H1 (cell line): ENCODE measurements at regions not wholly inside any gene's neighbourhood (a gene's known extent, or its start where the extent isn't known, plus 50 kb on each side); places are given as distances from the start of the nearest gene placed in this dataset.

Source experiments
- CTCF ChIA-PET: fragments of 300-600 bp; sonication (Branson Sonifier 250); formaldehyde crosslinking; loops from one replicate; lab custom pipeline; 2021; ENCODE audit not compliant: partially characterized antibody; lab: Charles Lee
- POLR2A ChIA-PET: fragments of 300-600 bp; sonication (Branson Sonifier 250); formaldehyde crosslinking; loops from one replicate; lab custom pipeline; 2021; ENCODE audit warnings: inconsistent platforms; ENCODE audit not compliant: partially characterized antibody; lab: Charles Lee
- DNase-seq, 2 experiments: peaks; one replicate each; pipeline versions ENCODE4 v3.0.0 to v3.0.0-alpha.2; 2010 to 2022; ENCODE audit warnings: low spot score in 2 of 2, low read depth in 1 of 2, mixed read lengths in 1 of 2
- FAIRE-seq: peaks from 2 replicates; lab custom pipeline; 2011; peaks lifted over from hg19 to GRCh38; lab: Jason Lieb, UNC
- H2AFZ ChIP-seq: 2 replicates; pipeline ENCODE4 v1.8.1; 2012; ENCODE audit warnings: low read length, inconsistent platforms
- H2AK5ac ChIP-seq: 2 replicates; pipeline ENCODE4 v1.6.1; 2013; ENCODE audit warnings: low read depth, low read length
- H2BK120ac ChIP-seq: replicated peaks from 2 replicates; pipeline ENCODE3; 2013; ENCODE audit warnings: low read depth, low read length, inconsistent platforms
- H2BK12ac ChIP-seq: 2 replicates; pipeline ENCODE4 v1.6.1; 2013; ENCODE audit warnings: low read depth, low read length
- H2BK15ac ChIP-seq: 2 replicates; pipeline ENCODE4 v1.6.1; 2013; ENCODE audit warnings: low read length
- H2BK20ac ChIP-seq: 2 replicates; pipeline ENCODE4 v1.6.1; 2013; ENCODE audit warnings: low read length
- H2BK5ac ChIP-seq: 2 replicates; pipeline ENCODE4 v1.6.1; 2013; ENCODE audit warnings: low read depth, low read length
- H3K14ac ChIP-seq: 2 replicates; pipeline ENCODE4 v1.6.1; 2013; ENCODE audit warnings: inconsistent platforms; ENCODE audit not compliant: insufficient read length
- H3K18ac ChIP-seq: 2 replicates; pipeline ENCODE4 v1.6.1; 2013; ENCODE audit warnings: low read length; ENCODE audit errors: extremely low read depth
- H3K23ac ChIP-seq: 2 replicates; pipeline ENCODE4 v1.6.1; 2013; ENCODE audit warnings: inconsistent platforms; ENCODE audit not compliant: insufficient read length
- H3K23me2 ChIP-seq: 2 replicates; pipeline ENCODE4 v1.6.1; 2013; ENCODE audit warnings: low read depth, low read length
- H3K27ac ChIP-seq: 2 replicates; pipeline ENCODE4 v1.6.1; 2011; ENCODE audit warnings: low read depth, low read length, inconsistent platforms
- H3K27me3 ChIP-seq, 4 experiments: replicated peaks in 1 of 4; 1 replicate in 1 of 4; 2 replicates in 3 of 4; pipeline versions ENCODE4 v1.6.1 to v1.8.1; 2011 to 2013; ENCODE audit warnings: low read length in 3 of 4, mild to moderate bottlenecking in 3 of 4, inconsistent platforms in 2 of 4, mixed read lengths in 2 of 4, moderate library complexity in 1 of 4; ENCODE audit not compliant: control insufficient read depth in 3 of 4, insufficient read depth in 3 of 4; ENCODE audit errors: extremely low read depth in 1 of 4
- H3K36me3 ChIP-seq, 4 experiments: 2 replicates each; pipeline versions ENCODE4 v1.6.1 to v1.8.1; 2011 to 2013; ENCODE audit warnings: mild to moderate bottlenecking in 4 of 4, low read length in 3 of 4, moderate library complexity in 2 of 4, control low read depth in 1 of 4, inconsistent platforms in 1 of 4; ENCODE audit not compliant: insufficient read depth in 4 of 4, control insufficient read depth in 2 of 4
- H3K4ac ChIP-seq: replicated peaks from 2 replicates; pipeline ENCODE3; 2013; ENCODE audit warnings: low read length, low read depth, mixed read lengths, inconsistent platforms; ENCODE audit not compliant: insufficient read length
- H3K4me1 ChIP-seq, 4 experiments: replicated peaks in 1 of 4; 1 replicate in 1 of 4; 2 replicates in 3 of 4; pipeline versions ENCODE4 v1.6.1 to v1.8.1; 2011 to 2013; ENCODE audit warnings: low read length in 3 of 4, inconsistent platforms in 2 of 4, mixed read lengths in 1 of 4; ENCODE audit not compliant: insufficient read depth in 4 of 4, control insufficient read depth in 3 of 4
- H3K4me2 ChIP-seq, 2 experiments: 2 replicates each; pipeline versions ENCODE4 v1.6.1 to v1.8.1; 2011 to 2013; ENCODE audit warnings: low read depth in 2 of 2, low read length in 2 of 2, control low read depth in 1 of 2, inconsistent platforms in 1 of 2, mild to moderate bottlenecking in 1 of 2; ENCODE audit not compliant: insufficient read depth in 1 of 2
- H3K4me3 ChIP-seq, 4 experiments: fragments of 200-600, 300-600 bp in 1 of 4; sonication (generic), shearing (Covaris generic), sonication (Bioruptor Twin) in 1 of 4; 2 replicates each; pipeline versions ENCODE4 v1.5.1 to v1.8.1; 2011 to 2016; ENCODE audit warnings: low read length in 4 of 4, low read depth in 3 of 4, control low read depth in 2 of 4, inconsistent platforms in 2 of 4, mild to moderate bottlenecking in 2 of 4, mixed read lengths in 1 of 4, moderate library complexity in 1 of 4; ENCODE audit not compliant: insufficient read depth in 2 of 4; ENCODE audit errors: extremely low read depth in 1 of 4
- H3K56ac ChIP-seq: replicated peaks from 2 replicates; pipeline ENCODE3; 2013; ENCODE audit warnings: low read depth, mild to moderate bottlenecking, mixed read lengths, low read length, inconsistent platforms; ENCODE audit not compliant: insufficient read length
- H3K79me1 ChIP-seq: 2 replicates; pipeline ENCODE4 v1.6.1; 2013; ENCODE audit warnings: low read depth, low read length, control low read depth
- H3K79me2 ChIP-seq, 2 experiments: 2 replicates each; pipeline versions ENCODE4 v1.6.1 to v1.8.1; 2012 to 2013; ENCODE audit warnings: low read length in 2 of 2, mild to moderate bottlenecking in 2 of 2, inconsistent platforms in 1 of 2; ENCODE audit not compliant: insufficient read depth in 2 of 2, control insufficient read depth in 1 of 2
- H3K9ac ChIP-seq, 4 experiments: replicated peaks in 1 of 4; 1 replicate in 1 of 4; 2 replicates in 3 of 4; pipeline versions ENCODE4 v1.6.1 to v1.8.1; 2011 to 2013; ENCODE audit warnings: low read depth in 3 of 4, low read length in 3 of 4, control low read depth in 2 of 4, mild to moderate bottlenecking in 2 of 4, moderate library complexity in 2 of 4, inconsistent platforms in 1 of 4; ENCODE audit errors: extremely low read depth in 1 of 4
- H3K9me3 ChIP-seq, 2 experiments: 2 replicates each; pipeline versions ENCODE4 v1.6.1 to v1.8.1; 2012 to 2013; ENCODE audit warnings: mild to moderate bottlenecking in 2 of 2, moderate library complexity in 2 of 2, control low read depth in 1 of 2, inconsistent platforms in 1 of 2, low read depth in 1 of 2, low read length in 1 of 2, mixed read lengths in 1 of 2; ENCODE audit not compliant: insufficient read depth in 2 of 2
- H4K20me1 ChIP-seq, 2 experiments: replicated peaks in 1 of 2; 2 replicates each; pipeline versions ENCODE3 to v1.8.1; 2011 to 2013; ENCODE audit warnings: inconsistent platforms in 2 of 2, low read length in 2 of 2, mild to moderate bottlenecking in 1 of 2; ENCODE audit not compliant: insufficient read depth in 2 of 2, control insufficient read depth in 1 of 2
- H4K5ac ChIP-seq: 2 replicates; pipeline ENCODE4 v1.6.1; 2013; ENCODE audit warnings: low read length, low read depth, mixed read lengths, inconsistent platforms; ENCODE audit not compliant: insufficient read length
- H4K8ac ChIP-seq: 2 replicates; pipeline ENCODE4 v1.8.0; 2013; ENCODE audit warnings: mild to moderate bottlenecking, moderate library complexity, low read length, inconsistent platforms; ENCODE audit not compliant: insufficient read depth; ENCODE audit errors: extremely low read depth
- H4K91ac ChIP-seq: replicated peaks from 2 replicates; pipeline ENCODE3; 2013; ENCODE audit warnings: low read length, mixed read lengths, inconsistent platforms; ENCODE audit not compliant: insufficient read length
- FOSL1 ChIP-seq: IDR thresholded peaks from 2 replicates; pipeline ENCODE4 v1.6.1; 2011; ENCODE audit warnings: mild to moderate bottlenecking, low read depth, low read length, moderate library complexity; ENCODE audit not compliant: insufficient read depth
- POU5F1 ChIP-seq: IDR thresholded peaks from 2 replicates; pipeline ENCODE4 v1.6.1; 2011; ENCODE audit warnings: low read depth, mild to moderate bottlenecking, low read length, moderate library complexity
- RXRA ChIP-seq: IDR thresholded peaks from 2 replicates; pipeline ENCODE4 v1.6.1; 2011; ENCODE audit warnings: low read depth, mild to moderate bottlenecking, low read length, moderate library complexity; ENCODE audit not compliant: insufficient read depth
- TAF1 ChIP-seq: IDR thresholded peaks from 2 replicates; pipeline ENCODE4 v1.6.1; 2011; ENCODE audit warnings: mild to moderate bottlenecking, low read depth, low read length
- TCF12 ChIP-seq: IDR thresholded peaks from 2 replicates; pipeline ENCODE4 v1.6.1; 2011; ENCODE audit warnings: low read depth, mild to moderate bottlenecking, low read length
- USF2 ChIP-seq: IDR thresholded peaks from 2 replicates; pipeline ENCODE4 v1.6.1; 2011; ENCODE audit warnings: low read length, improper control_type of control experiment
- WGBS, 2 experiments: shearing (Covaris generic) in 1 of 2; methylation state at CpG; one replicate each; pipeline versions ENCODE4 v1.1.6 to v1.1.7; 2013 to 2015; ENCODE audit warnings: low lambda C conversion rate in 2 of 2, mixed read lengths in 2 of 2, inconsistent platforms in 1 of 2, low coverage in 1 of 2, missing lambda C conversion rate in 1 of 2; ENCODE audit not compliant: insufficient replicate concordance in 2 of 2, insufficient coverage in 1 of 2, insufficient read length in 1 of 2; ENCODE audit errors: extremely low coverage in 1 of 2, missing lambda C conversion rate in 1 of 2; 5-methylcytosine and 5-hydroxymethylcytosine counted together

- no peak overlapping the region for H3K9ac ChIP-seq
- no peak overlapping the region for H2AFZ ChIP-seq
- H3K18ac ChIP-seq = no peak overlapping the region
- ChIA-PET CTCF (interaction anchor here (0.6 to 2.3 kb wide), 5 partner anchors 11 to 914 kb away, joined by 3 to 11 read pairs (median 3); no protein-coding TSS in a partner anchor), POLR2A (no interaction called here)
- H4K8ac ChIP-seq = no peak overlapping the region
- H3K79me1 ChIP-seq = no peaks in the 10 kb centered on the region
- H3K4me2 ChIP-seq = no peak overlapping the region
- H3K4me1 ChIP-seq = no peaks in the 10 kb centered on the region
- no peak overlapping the region for H2AK5ac ChIP-seq
- DNase-seq (no peak), FAIRE-seq (no peak)
- H3K56ac ChIP-seq = no peak overlapping the region
- TF ChIP-seq RXRA (no peak), USF2 (no peak), POU5F1 (no peak), TAF1 (no peak), TCF12 (no peak), FOSL1 (no peak)
- no peak overlapping the region for H3K23ac ChIP-seq
- H2BK5ac ChIP-seq = no peak overlapping the region
- no peak overlapping the region for H3K27ac ChIP-seq
- no peak overlapping the region for H2BK120ac ChIP-seq
- 91% methylated on average over 6 of the region's 6 CpGs; no CpG with 5 or more reads in 1 of the 2 experiments for WGBS, 2 experiments
- H4K20me1 ChIP-seq = peaks cover 0 to 3% of the 10 kb centered on the region in 2 experiments
- H2BK20ac ChIP-seq = no peak overlapping the region
- no peak overlapping the region for H4K91ac ChIP-seq
- H3K23me2 ChIP-seq = no peaks in the 10 kb centered on the region
- H3K4me3 ChIP-seq = no peak overlapping the region
- no peaks in the 10 kb centered on the region; a peak in 1 of 8 replicates for H3K36me3 ChIP-seq
- H2BK12ac ChIP-seq = no peak overlapping the region
- H3K4ac ChIP-seq = no peak overlapping the region
- H3K9me3 ChIP-seq = 0 out of 4 replicates have a peak, but pooled peaks cover 0 to 2% of the 10 kb centered on the region in 2 experiments
- no peak overlapping the region for H3K14ac ChIP-seq
- H3K27me3 ChIP-seq = no peaks in the 10 kb centered on the region
- no peak overlapping the region for H2BK15ac ChIP-seq
- no peak overlapping the region for H4K5ac ChIP-seq
- H3K79me2 ChIP-seq = no peaks in the 10 kb centered on the region
These were observed 464.2 kb upstream of the EEF2KMT start for GRCh38 chr16:5561800-5562199.
